ENCODE measurements at regions not wholly inside any gene's neighbourhood (a gene's known extent, or its start where the extent isn't known, plus 50 kb on each side); places are given as distances from the start of the nearest gene placed in this dataset.
A peak's percentile ranks its signal among the peaks of the same experiment; 100 is the strongest.
"Not testable (repeated sequence)": the region's sequence is repeated elsewhere in the genome, so short reads cannot be mapped to it uniquely, and the experiment has no call there.

DNA sequence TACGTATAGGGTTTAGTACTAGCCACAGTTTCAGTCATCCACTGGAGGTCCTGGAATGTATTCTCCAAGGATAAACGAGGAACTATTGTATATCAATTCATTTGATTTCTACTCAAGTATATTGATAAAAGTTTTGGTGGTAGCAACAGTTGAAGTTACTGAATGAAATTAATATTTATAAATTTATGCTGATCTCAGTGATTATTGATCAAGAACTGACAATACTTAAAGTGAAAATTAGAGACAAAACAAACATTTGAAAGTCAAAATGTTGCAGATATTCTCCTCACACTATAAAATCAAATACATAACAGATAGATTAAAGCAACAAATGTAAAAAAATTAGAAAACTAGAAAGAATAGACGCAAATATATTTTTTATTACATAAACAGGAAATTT, 150.9 kb upstream of the SLC35G4 start:
- no peak for DNase-seq

DNA sequence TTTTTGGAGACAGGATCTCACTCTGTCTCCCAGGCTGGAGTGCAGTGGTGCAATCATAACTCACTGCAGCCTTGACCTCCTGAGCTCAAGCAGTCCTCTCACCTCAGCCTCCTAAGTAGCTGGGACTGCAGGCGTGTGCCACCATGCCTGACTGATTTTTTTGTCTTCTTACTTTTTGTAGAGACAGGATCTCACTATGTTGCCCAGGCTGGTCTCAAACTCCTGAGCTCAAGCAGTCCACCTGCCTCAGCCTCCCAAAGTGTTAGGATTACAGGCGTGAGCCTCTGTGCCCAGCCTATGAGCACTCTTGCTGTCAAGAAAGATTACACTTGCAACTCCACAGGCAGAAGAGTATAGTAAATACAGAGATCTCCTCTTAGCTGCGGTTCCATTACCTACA, 151.5 kb upstream of the SLC35G4 start:
- not testable (repeated sequence) for DNase-seq

DNA sequence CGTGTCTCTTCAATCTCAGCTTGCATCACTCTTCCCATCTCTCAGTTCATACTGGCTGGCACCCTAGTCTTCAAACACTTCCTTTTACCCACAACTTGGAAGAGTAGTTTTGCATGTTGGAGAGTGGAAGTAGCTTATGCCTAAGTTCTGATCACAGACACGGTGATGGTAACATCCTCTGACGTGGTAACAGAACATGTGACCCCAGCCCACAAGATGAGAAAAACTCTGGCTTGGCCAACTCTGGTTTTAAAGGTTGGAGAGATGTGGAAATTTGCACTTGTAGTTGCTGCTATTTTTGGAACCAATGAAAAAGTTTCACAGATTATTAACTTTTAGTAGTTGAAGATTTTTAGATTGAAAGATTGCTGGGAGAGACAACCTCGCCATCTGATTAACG, 155.4 kb upstream of the SLC35G4 start:
- DNase-seq: no peak

DNA sequence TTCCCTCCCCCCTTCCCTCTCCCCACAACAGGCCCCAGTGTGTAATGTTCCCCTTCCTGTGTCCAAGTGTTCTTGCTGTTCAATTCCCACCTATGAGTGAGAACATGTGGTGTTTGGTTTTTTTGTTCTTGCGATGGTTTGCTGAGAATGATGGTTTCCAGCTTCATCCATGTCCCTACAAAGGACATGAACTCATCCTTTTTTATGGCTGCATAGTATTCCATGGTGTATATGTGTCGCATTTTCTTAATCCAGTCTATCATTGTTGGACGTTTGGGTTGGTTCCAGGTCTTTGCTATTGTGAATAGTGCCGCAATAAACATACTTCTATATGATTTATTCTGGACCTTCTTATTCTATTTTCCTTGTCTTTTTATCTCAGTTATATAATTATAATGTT, 165.2 kb upstream of the SLC35G4 start:
- not testable (repeated sequence) for DNase-seq

DNA sequence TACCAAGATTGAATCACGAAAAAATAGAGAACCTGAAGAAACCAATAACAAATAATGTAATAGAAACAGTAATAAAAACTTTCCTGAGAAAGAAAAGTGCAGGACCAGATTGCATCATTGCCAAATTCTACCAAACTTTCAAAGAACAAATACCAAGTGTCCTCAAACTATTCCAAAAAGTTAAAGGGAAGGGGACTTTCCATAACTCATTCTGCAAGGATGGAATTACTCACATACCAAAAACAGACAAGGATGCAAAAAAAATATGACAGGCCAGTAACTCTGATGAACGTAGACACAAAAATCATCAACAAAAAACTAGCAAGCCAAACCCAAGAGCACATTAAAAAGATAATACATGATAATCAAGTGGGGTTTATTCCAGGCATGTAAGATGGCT, 172.3 kb upstream of the SLC35G4 start:
- no peak for DNase-seq

DNA sequence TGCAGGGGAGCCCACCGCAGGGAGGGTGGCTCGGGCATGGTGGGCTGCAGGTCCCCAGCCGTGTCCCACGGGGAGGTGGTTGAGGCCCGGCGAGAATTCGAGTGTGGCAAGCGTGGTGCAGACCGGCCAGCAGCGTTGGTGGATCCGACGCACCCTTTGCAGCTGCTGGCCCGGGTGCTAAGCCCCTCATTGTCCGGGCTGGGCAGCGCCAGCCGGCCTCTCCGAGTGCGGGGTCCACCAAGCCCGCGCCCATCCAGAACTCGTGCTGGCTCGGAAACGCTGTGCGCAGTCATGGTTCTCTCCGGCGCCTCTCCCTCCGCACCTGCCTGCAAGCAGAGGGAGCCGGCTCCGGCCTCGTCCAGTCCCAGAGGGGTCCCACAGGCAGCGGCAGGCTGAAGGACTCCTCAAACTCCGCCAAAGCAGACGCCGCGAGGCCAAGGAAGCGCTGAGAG, 177.0 kb upstream of the SLC35G4 start:
- no peak for DNase-seq

DNA sequence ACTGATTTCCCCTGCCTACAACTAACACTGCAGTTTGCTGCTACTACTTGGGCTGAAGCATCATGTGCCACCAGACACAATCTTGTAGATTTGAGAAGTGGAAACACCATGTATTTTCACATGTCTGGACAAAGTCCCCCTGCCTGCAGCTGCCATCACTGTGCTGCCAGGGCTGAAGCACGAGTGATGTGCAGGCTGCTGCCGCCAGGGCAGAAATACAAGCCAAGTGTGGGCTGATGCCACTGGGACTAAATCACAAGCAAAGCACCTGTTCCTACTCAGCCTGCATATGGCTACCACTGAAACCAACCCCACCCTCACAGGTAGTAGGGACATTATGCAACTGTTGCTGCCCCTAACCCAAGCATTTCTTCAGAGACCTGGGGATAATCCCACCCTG, 179.5 kb upstream of the SLC35G4 start:
- DNase-seq: no peak

DNA sequence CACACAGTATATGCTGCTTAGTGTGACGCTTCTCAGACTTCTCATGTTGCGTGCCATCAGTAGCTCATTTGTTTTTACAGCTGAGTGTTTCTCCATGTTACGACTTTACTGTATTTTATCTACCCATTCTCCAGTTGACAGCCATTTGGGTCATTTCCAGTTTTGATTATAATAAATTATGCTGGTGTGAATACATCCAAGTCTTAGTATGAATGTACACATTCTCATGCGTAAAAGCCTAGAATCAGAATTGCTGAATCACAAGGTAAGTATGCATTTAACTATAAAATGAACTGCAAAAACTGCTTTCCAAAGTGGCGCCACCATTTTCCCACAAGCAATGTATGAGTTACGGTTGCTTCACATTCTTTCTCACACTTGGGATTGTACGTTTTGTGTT, 184.2 kb upstream of the SLC35G4 start:
- DNase-seq: no peak

DNA sequence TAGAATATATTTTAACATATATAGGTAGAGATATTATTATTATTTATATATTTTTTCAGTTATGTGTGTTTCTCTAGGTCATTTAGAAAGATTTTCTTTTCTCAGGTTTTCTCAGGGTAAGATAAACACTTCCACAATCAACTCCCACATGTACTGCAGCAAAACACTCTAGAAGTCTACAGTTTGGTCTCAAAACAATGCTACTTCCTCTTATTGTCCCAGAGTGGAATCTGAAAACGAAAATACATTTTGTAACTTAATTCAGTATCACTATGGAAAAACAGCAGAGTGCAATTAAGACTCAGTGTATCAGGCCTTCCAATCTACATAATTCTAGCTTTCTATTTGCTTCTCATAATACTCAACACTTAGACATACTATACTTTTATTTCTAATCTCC, 190.1 kb upstream of the SLC35G4 start:
- no peak for DNase-seq

DNA sequence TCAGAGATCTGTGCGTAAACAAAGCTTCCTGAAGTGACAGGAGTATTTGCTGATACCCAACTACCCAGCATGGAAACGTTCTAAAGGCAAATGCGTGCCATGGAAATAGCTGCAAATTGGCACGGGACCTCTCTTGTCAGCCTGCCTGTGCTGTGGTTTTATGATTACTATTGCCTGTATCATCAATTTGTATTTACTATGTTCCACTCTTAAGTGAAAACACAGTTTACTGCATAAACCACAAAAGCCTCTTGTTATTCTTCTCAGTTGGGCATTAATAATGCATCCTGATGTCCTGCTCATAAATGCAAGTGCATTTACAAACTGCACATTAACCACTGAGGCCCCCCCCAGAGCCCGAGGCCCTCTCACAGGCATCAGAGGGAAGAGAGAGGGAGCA, 196.6 kb upstream of the SLC35G4 start:
- DNase-seq: no peak

DNA sequence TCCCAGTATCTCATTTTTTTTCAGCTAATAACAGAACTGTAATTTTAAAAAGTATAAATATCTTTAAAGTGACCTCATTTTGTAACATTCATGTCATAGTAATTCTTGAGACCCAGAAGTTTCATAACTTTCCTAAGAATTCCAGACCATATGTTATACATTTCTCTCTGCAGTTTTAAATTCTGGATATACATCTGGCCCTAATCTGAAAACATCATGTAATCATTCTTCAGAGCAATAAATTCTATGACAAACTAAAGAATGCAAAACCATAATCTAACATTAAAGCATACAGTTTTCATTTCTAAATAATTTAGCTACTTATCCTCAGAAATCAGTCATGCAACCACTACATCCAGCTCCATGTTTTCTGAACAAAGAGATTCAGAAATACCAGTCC, 198.3 kb upstream of the SLC35G4 start:
- DNase-seq: no peak

DNA sequence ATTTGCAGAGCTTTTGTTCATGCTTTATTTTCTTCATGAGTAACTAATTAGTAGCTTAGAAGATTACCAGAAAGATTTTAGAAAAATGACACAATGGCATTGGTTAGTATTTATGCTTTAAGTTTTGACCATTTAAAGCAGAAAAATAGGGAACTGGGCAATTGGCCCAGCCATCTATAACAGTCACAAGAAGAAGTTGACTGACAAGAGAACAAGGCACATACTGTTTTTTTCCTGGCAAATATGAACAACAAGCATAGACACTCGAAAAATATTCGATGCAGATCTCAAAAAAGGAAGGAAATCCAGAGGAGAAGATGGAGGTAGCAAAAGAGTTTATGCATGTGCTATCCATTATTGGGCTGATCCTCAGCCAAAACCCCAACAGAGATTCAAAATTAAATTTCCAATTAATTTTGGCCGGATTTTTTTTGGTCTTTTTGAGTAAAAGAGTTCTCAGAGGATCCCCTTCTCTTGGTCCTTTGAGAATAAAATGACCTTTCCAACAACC, 200.8 kb upstream of the SLC35G4 start:
- no peak for DNase-seq

DNA sequence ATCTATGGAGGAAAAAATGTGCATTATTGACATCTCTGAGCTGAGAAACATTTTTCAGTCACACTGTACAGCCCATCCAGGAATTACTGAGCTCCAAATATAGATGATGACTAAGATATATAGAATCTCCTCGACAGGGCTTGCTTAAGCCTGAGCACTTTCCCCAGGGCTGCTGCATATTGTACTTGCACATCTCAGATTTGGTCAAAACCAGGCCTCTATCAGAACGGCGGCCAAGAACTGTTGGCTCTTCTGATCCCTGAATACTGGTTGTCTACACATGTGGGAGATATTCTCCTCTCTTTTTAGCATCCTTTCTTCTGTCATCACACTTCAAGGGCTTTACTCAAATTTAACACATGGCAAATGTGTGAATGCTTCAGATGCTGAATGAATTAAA, 201.5 kb upstream of the SLC35G4 start:
- DNase-seq: no peak

DNA sequence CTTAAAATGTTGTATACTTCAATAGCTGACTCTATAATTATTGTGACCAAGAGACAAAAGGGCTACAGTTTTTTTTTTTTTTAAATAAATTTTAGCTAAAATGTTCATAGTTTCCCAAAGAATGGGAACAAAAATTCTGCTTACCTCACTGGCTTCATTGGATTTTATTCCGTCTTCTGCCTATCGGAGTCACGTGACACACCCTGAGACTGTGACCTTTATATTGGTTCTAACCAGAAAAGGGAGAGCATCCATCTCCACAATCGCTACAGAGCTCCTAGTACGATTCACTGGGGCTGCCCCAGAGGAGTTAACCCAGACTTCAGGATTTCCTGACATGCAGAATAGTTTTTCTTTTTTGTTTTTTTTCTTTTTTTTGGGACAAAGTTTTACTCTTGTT, 203.6 kb upstream of the SLC35G4 start:
- no peak for DNase-seq

DNA sequence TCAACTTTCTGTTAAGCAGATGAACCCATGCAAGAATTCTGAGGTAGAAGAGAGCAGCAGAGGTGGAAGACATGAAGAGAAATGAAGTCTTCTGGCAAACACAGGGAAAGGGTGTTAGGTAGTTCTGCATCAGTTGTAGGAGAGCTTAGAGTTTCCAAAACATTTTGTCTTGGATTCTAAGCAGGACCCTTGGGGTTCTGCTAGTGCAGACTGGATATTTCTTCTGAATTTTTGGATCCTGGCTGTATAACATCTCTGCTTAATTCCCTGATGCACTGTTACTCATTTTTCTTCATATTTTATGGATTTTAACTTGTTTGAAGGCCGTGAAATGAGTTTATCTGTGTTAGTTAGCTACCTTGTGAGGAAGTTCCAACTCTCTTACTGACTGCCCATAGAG, 208.7 kb upstream of the SLC35G4 start:
- DNase-seq: no peak

DNA sequence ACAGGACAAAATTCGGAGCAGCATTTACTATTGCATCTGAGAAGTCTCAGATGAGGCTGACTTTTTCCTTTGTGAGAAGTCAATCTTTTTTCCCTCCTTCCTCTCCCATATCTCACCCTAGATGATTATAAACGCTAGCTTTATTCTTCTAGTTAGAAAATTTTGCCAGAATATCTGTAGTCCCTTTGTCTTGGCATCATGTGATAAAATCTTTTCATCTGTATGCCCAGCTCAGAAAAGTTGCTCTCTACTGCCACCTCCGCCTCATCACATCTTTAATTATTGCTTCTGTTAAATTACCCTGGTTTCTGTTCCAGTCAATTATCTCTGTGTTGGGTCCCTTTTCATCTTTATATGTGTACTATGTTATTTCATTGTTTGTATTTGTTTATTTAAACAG, 210.8 kb upstream of the SLC35G4 start:
- DNase-seq: no peak

DNA sequence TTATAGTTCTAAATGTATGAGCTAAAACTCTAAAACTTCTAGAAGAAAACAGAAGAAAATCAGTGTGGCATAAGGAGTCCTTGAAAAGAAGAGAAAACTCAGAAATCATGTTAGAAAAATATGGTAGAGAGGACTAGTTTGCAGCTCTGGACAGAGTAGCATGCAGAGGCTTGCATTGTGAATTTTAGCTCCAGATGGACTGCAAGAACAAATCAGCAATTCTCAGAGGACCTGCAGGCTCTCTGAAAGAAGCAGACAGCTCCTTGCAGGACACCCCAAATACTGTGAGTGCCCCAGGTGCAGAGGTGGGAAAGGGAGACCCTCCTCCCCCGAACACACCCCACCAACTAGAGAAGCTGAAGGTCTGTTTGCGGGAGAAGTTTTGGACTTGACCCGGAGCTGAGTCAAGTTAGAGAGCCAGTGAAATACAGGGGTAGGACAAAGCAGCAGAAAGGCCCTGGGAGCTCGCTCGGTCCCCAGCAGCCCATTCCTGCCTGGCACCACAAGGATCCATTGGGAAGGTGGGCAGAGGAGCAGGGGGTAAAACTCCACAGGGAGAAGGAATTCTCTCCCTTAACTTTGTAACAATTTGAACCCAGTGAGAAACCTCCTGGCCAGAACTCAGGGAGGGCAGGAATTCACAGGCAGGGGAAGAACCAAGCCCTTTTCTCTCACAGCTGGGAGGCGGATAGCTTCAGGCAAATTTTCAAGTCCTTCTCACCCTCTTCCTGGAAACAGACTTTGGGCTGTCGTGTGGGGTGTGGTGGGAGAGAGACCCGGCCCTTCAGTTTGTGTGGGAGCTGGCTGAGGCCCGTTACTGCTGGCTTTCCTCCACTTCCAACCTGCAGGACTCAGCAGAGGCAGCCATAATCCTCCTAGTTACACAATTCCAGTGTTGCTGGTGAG, 216.2 kb upstream of the SLC35G4 start:
- DNase-seq: peak; percentile 8

DNA sequence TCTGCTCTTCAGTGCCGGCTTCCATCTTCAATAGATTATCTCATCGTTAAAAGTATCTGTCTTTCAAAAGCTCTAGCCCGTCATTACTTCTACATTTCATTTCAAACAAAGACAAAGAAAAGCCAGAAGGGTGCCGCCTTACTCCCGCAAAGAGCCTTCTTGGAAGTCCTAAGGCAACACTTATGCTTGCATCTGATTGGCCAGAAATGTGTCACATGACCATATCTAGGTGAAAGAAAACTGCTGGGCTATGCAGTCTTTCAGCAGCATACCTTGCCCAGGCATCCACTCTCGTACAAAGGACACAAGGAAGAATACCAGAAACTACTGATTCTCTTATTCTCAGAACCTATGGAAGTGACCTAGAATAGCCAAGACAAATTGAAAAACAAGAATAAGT, 217.1 kb upstream of the SLC35G4 start:
- DNase-seq: no peak

DNA sequence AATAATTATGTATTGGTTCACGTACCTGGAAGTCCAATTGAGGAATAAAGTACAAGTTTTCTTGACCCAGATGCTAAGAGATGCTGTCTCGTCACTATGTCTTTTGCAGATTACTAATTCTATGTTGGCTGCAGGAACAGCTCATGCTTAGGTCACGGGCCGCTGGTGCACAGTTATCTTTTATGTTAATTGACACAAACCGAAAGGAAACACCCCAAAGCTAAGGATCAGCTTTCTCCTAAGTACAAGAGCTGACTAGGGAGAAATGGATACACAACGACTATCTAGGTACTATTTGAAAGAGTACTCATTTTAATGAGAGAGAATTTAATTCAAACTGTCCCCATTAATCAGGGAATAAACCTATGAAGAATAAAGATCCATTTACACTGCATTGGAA, 217.7 kb upstream of the SLC35G4 start:
- no peak for DNase-seq

DNA sequence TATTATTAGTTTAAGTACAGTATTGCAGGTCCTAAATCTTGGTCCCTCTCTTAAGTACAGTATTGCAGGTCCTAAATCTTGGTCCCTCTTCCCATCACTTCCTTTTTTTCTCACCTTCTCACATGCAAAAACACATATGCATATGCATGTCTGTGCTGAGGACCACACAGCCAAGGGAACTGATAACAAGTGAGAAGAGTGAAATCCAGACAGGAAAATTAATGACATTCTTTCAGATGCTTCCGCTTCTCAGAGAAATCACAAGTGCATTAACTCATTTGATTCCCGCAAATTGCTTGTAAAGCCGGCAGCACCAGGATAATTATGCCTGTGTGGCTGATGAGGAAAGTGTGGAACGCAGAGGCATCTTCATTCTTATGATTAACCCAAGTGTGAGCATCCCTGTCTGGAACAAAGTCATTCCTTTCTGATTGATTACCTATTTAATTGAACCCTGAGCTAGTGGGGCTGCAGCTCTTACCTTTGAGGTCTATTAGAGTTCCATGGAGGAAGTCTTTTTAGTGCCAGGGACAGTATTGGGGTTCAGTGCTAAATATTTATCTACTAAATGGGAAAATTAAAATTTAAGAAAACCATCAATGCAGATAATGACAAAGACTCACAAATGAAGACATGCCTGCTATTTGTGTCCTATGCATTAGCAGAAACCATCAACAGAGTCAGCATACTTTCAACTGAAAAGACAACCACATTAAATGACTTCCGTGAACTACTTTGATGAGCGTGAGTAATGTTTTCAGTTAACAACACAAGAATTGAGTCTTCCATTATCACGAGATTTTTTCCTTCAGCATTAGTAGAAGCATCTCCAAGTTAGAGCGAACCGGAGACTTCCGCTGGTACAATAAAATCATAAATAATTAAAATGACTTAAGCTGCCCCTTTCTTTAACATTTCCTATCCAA, 220.4 kb upstream of the SLC35G4 start:
- DNase-seq: no peak

DNA sequence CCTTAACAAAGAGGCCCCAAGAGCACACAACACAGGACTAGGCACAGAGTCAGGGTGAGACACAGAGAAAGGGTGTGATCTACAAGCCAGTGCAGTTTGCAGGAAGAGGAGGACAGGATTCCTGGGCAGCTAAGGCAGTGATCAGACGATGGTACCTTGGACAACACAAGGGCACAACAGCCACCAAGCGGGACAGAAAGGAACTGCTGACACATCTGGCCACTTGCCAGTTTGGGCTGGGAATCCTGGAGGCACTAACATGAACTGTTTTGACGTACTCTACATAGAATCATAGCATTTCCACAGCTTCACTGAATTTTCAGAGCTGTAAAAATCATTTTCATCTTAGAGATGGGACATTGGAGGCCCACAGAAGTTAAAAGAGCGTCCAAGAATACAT, 221.5 kb upstream of the SLC35G4 start:
- DNase-seq: no peak

DNA sequence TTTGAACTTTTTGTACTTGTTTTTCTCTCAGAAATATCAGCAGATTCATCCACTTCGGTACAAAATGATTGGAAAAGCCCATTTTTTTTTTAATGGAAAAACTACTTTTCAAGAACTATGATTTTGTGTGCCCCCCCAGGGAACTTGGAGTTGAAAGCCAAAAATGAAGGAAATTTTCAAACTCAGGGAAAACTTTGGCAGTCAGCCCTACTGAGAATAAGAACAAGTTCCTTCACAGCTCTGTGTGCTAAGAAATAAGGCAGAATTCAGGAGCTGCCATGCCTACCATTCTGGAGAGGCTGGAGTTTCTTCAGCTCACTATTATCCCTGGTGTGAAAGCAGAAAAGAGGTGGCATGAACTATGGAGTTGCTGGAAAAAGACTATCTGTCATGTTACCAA, 226.0 kb upstream of the SLC35G4 start:
- no peak for DNase-seq

DNA sequence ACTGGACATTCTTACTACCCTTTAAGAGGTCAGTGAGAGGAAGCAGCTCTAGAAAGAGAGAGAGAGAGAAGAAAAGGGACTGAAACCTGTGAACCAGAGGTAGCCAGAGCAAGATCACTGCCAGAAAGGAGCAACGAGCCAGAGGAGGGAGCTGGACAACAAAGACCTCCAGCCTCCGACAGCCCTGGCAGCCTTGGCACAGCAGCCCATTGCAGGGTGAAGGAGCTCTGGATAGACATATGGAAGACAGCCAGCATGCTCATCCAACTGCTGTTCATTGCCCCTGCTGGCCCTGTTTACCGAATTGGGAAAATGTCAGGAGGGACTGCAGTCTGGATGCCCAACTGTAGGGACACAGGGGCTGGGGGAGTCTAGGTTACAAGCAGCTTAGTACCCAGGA, 228.4 kb upstream of the SLC35G4 start:
- DNase-seq: no peak
